NCI-H446 treated with DMSO at 0.1 percent for 48 hours (cell line): ENCODE measurements at regions not wholly inside any gene's neighbourhood (a gene's known extent, or its start where the extent isn't known, plus 50 kb on each side); places are given as distances from the start of the nearest gene placed in this dataset.
"Not testable (repeated sequence)": the region's sequence is repeated elsewhere in the genome, so short reads cannot be mapped to it uniquely, and the experiment has no call there.

ENCODE experiments used
- DNase-seq: peaks from one replicate; lab custom pipeline; 2025; lab: John Stamatoyannopoulos, UW

DNA sequence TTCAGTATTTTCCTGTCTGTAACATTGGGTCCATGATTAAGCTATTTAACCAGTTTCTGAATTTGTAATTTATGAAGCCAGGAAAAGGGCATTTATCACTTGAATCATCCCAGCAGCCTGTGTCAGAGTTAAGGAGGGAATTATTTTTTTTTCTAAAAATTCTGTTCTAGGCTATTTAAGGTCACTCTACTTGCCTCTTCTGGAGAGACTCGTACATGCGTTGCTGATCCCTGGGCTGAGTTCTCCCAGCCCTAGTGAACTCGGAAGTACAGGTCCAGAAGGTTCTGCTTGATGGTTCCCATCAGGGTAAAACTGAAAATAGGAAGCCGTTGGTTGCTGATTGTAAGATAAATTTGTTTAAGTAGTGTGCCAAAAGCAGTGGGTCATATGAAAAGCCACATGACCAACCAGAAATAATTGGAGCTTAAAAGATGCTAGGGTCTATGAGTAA is 90.7 kb downstream of the GPR88 start:
- no peak for DNase-seq

DNA sequence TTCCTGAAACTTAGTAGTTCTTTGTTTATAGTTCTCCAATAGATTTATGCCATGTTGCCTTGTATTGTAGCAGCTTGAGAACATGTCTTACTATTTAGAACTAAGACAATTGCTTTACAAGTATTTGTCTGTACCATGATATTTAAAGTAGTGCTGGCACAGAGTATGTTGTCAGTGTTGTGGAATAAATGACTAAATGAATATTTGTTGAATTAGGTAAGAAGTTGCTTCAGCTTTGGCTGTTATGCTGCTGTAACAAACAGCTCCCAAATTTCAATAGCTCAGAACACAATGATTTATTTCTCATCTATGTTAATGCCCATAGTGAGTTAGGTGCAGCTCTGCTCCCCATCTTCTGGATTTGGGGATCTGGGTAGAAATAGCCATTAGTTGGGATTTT is 90.2 kb upstream of the VCAM1 start:
- no peak for DNase-seq

DNA sequence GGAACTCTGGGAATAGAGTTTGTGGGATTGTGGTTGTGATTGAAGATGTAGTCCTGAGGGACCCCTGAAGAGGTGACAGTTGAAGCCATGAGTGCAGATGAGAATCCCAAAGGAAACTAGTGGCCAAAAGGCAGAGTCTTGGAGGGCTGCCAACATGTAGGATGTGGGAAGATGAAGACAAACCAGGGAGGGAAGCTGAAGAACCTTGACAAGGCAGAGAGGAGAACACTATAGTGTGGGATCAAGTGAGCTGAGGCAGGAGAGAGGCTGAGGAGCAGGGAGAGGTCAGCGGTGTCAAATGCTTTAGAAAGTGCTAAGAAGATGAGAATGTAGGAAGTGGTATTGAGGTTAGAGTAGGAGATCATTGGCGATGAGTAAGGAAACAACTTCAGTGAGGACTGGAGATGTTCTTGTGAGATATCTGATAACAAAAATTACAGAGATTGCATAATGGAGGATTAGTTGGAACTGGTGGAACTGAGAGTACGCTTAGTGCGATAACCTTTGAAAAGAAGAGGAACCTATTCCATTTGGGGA is 88.5 kb upstream of the VCAM1 start:
- DNase-seq = no peak

DNA sequence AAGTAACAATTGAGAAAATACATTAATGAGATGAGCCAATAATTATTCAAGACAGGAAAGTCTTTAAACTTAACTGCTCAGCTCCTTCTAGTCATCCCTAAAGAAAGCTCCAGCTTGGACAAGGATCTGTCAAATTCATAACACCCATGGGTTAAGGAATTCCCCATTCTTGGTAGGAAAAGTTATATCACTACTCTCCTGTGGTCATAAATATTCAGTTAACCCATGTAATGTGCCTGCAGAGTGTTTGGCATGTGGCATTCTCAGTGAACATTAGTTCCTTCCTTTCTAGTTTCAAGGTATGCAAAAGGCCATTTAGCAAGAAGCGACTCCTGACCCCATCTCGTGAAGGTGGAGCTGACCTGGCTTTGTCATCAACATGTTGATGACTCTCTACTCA is 76.7 kb upstream of the VCAM1 start:
- no peak for DNase-seq

DNA sequence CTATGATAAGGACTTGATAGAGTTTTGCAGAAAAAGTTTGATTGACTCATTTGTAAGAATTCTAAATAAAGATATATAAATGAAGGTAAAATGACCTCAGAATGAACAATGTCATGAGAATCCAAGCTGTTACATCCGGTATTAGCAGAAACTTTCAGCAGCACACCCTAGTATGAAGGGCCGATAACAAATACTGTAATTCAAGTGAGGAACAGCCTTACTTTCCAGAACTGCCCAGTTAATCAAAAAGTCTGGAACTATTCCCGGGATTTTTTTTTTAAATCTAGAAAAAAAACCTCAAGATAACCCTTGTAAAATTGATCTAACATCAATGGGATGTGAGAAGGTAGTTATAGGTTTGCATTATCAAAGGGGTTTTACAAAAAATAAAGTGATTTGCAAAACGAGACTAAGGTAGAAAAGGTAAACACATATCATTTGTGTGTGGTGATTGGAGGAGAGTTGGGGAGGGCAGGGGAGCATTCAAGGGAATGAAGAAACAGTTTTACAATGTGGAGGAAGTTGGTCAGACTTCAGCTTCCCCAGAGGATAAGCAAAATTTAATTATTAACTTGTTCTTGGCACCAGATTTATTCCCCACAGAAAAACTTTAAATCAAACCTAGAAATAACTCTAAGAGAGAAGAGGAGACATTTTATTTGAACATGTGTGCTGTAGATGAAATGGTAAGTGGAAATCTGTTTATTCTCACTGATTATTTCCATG is 75.9 kb upstream of the VCAM1 start:
- DNase-seq = no peak

DNA sequence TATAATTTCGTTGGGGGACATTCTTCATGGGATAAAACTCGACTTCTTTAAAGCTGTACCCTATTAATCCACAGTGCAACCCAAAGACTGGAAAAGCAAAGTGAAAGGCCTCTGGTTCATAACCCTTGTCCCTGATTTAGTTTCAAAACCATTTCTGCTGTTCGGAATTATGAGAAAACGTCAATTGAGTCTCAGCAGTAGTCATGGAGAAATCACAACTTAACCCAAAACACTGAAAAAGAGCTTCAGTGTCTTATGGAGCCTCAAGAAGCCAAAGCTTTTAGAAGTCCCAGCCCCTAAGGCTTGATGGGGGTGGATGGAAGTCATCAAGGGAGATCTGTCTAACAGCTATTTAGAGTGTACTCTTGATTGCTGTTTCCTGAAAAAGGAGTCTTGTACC is 73.5 kb upstream of the VCAM1 start:
- no peak for DNase-seq

DNA sequence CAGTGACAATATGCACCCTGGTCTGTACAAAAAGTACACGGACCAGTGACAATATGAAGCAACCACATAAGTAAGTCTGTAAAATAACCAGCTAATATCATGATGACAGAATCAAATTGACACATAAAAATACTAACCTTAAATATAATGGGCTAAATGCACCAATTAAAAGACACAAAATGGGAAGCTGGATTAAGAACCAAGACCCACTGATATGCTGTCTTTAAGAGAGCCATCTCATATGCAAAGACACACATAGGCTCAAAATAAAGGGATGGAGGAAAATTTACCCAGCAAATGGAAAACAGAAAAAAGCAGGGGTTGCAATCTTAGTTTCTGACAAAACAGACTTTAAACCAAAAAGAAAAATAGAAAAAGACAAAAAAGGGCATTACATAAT is 70.4 kb upstream of the VCAM1 start:
- no peak for DNase-seq

DNA sequence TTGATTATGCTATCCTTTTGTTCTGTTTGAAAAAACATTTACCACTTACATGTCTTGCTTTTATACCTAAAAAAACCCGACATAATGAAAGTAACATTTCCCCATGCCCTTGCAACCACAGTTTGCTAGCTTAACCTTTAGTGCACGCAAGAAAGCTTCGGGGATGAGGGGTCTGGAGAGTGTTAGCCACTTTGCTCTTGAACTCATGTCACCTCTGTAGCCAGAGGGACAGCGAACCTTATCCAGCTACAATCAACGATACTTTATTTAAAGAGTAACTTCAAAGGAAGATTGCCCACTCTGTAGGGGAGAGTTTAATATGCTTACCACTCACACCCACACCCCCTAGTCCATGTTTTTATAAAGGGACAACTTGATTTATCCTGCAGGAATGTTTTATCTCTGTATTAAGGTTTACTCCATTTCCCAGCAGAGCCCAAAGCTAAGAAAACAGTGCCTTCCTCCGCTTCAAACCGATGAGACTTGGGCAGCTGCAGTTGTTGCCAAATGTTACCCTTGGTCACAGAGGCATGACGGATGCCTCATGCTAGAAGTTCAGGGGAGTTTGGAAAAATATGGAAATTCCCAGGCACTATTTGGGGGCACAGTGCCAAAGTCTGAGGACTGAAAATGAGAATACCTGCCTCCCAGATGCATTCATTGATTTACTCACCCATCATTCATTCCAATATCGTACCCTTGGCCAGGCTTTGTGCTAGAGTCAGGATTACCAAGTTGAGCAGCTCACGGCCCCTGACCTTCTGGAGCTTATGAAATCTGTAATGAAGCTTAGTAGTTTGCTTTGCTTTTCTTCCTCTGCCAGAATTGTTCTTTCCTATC is 61.4 kb upstream of the VCAM1 start:
- no peak for DNase-seq

DNA sequence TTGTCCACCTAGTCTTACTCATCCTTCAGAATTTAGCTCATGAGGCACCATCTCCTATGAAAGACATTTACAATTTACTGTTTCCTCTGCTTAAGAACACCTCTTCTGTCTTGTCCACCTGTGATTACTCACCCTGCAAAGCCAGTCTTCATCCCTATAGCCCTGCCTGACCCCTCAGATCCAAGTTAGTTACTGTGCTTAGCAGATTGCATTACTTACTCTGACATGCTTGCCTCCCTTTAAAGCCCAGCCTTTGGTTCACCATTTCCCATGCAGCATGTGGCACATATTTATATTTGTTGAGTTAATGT is 60.9 kb upstream of the VCAM1 start:
- no peak for DNase-seq

DNA sequence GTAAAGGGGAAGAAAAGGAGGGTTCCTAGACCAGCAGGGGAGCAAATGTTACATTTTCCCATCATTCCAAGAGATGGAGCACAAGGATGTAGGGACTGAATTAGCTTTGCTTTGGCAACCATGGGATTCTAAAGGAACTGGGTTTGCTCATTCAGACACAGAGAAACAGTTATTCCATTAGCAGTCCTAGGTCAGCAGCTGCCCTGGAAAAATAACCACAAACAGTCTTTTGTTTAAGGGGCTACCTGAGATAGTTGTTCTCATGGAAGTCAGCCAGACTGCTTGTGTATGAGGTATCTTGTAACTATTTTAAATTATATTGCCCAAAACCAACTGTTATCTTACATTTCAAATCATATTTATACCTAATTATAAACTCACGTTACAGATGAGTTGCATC is 58.4 kb upstream of the VCAM1 start:
- DNase-seq = no peak

DNA sequence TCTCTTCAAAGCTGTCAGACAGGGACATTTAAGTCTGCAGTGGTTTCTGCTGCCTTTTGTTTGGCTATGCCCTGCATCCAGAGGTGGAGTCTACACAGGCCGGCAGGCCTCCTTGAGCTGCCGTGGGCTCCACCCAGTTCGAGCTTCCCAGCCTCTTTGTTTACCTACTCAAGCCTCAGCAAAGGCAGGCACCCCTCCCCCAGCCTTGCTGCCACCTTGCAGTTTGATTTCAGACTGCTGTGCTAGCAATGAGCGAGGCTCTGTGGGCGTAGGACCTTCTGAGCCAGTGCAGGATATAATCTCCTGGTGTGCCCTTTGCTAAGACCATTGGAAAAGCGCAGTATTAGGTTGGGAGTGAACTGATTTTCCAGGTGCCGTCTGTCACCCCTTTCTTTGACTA is 51.0 kb upstream of the VCAM1 start:
- DNase-seq = not testable (repeated sequence)
